Transverse colon (tissue), 4 donors: ENCODE measurements at regions not wholly inside any gene's neighbourhood (a gene's known extent, or its start where the extent isn't known, plus 50 kb on each side); places are given as distances from the start of the nearest gene placed in this dataset.

ENCODE experiments used
- DNase-seq: peaks from one replicate; pipeline ENCODE4 v3.0.0-alpha.2; 2019
- H3K27ac ChIP-seq, 4 donors: fragments of 200-600 bp; sonication (generic); 2 replicates each; pipeline ENCODE4 v1.5.1; 2016 to 2018; ENCODE audit warnings: inconsistent platforms in 4 of 4
- H3K27me3 ChIP-seq: fragments of 200-600 bp; sonication (generic); 2 replicates; pipeline ENCODE4 v1.5.1; 2017; ENCODE audit warnings: inconsistent platforms
- H3K36me3 ChIP-seq, 4 donors: fragments of 200-600 bp; sonication (generic); 2 replicates each; pipeline ENCODE4 v1.5.1; 2017 to 2019; ENCODE audit warnings: inconsistent platforms in 4 of 4
- H3K4me1 ChIP-seq, 4 donors: fragments of 200-600 bp; sonication (generic); 2 replicates each; pipeline ENCODE4 v1.5.1; 2017 to 2020; ENCODE audit warnings: inconsistent platforms in 4 of 4
- H3K4me3 ChIP-seq, 4 donors: fragments of 200-600 bp; sonication (generic); 1 replicate in 1 of 4; 2 replicates in 3 of 4; pipeline versions ENCODE4 v1.5.1 to v1.6.1; 2017 to 2019; ENCODE audit warnings: inconsistent platforms in 4 of 4
- H3K9me3 ChIP-seq, 2 donors: fragments of 200-600 bp; sonication (generic); 2 replicates each; pipeline ENCODE4 v1.5.1; 2017 to 2019; ENCODE audit warnings: inconsistent platforms in 2 of 2
- EP300 ChIP-seq: sonication (generic); formaldehyde crosslinking; IDR thresholded peaks from one replicate; pipeline ENCODE4 v1.6.1; 2017; ENCODE audit warnings: antibody characterized with exemption, low read depth
- POLR2A ChIP-seq: fragments of 450-650 bp; IDR thresholded peaks from one replicate; pipeline ENCODE4 v1.6.1; 2016; ENCODE audit warnings: antibody characterized with exemption, mild to moderate bottlenecking, moderate library complexity
- POLR2AphosphoS5 ChIP-seq, 3 donors: sonication (generic); formaldehyde crosslinking; IDR thresholded peaks; one replicate each; pipeline ENCODE4 v1.6.1; 2016; ENCODE audit warnings: antibody characterized with exemption in 3 of 3
- WGBS, 2 donors: methylation state at CpG; one replicate each; pipeline ENCODE4 v1.1.5; 2018; ENCODE audit warnings: low coverage in 1 of 2; 5-methylcytosine and 5-hydroxymethylcytosine counted together
- in situ Hi-C, 4 donors: fragments of 200-750 bp; cut with MboI; loops; one replicate each; pipeline versions ENCODE4 v1.15.0 to v1.15.1; 2017; ENCODE audit warnings: low sequenced_read_pairs in 3 of 4, low pct_ligation_motif_present in 1 of 4, low pct_unique_long_range_greater_than_20kb in 1 of 4
- intact Hi-C: fragments of 100-400 bp; cut with DNase I; formaldehyde crosslinking; loops from one replicate; pipeline ENCODE4 v1.15.1; 2023; ENCODE audit warnings: low total_unique reads
- TF ChIP-seq, protein P1 (sequence below), 5 experiments: fragments of 200-600 bp in 3 of 5; fragments of 450-650 bp in 2 of 5; sonication (generic) in 3 of 5; IDR thresholded peaks; 1 replicate in 2 of 5; 2 replicates in 3 of 5; pipeline ENCODE4 v1.5.1; 2016 to 2017; ENCODE audit warnings: antibody characterized with exemption in 5 of 5, inconsistent platforms in 3 of 5, mild to moderate bottlenecking in 2 of 5, moderate library complexity in 1 of 5

DNA sequence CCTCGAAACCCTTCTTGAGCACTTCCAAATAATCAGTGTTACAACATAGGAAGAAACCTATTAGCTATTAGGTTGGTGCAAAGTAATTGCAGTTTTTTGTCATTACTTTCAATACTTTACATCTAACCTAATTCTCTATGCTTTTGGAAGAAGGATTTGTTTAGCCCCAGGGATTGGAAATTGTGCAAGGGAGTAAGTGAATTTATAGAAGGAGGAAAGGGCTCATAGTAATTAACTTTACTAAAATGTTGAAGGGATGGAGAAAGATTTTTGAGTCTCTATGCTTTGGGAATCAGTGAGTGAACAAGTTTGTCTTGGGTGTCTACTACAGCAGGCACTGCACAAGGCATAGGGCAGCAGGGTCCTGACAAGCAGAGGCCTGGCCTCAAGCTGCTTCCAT lies 261.1 kb downstream of the EN1 start:
- in situ Hi-C loops, result no loop called here
- WGBS, 2 donors, result 81 to 100% methylated on average over 1 of the region's 1 CpG
- Histone ChIP-seq H3K36me3 (no peaks in the 10 kb centered on the region), H3K4me3 (no peak overlapping the region), H3K27ac (no peak overlapping the region), H3K9me3 (no peaks in the 10 kb centered on the region), H3K27me3 (no peaks in the 10 kb centered on the region), H3K4me1 (no peaks in the 10 kb centered on the region)
- TF ChIP-seq POLR2A, result no peak
- TF ChIP-seq, protein P1, sequence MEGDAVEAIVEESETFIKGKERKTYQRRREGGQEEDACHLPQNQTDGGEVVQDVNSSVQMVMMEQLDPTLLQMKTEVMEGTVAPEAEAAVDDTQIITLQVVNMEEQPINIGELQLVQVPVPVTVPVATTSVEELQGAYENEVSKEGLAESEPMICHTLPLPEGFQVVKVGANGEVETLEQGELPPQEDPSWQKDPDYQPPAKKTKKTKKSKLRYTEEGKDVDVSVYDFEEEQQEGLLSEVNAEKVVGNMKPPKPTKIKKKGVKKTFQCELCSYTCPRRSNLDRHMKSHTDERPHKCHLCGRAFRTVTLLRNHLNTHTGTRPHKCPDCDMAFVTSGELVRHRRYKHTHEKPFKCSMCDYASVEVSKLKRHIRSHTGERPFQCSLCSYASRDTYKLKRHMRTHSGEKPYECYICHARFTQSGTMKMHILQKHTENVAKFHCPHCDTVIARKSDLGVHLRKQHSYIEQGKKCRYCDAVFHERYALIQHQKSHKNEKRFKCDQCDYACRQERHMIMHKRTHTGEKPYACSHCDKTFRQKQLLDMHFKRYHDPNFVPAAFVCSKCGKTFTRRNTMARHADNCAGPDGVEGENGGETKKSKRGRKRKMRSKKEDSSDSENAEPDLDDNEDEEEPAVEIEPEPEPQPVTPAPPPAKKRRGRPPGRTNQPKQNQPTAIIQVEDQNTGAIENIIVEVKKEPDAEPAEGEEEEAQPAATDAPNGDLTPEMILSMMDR (IDR thresholded peaks at IDR 0.05), result no peak
- TF ChIP-seq EP300, result no peak
- TF ChIP-seq POLR2AphosphoS5 (IDR thresholded peaks at IDR 0.05), result no peak
- no peak for DNase-seq
- intact Hi-C loops, result no loop called here

DNA sequence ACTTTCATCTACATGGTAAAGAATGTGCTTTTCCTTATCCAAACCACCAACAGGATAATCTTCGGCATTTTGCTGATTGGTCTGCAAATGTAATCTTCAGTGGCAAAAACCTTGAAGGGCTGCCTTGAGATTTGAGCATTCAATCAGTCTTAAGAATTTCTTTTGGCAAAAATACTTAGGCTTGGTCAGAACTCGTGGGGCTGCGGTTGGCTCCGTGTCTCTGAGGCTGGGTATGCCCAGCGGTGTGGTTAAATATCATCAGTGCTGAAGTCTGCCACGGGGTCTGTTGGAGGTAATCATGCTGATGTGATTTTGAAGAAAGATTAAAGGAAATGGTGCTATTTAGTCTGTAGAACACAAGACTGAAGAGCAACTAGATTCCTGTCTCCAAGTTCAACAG lies 262.6 kb downstream of the EN1 start:
- Histone ChIP-seq H3K27me3 (no peaks in the 10 kb centered on the region), H3K27ac (no peak overlapping the region), H3K4me1 (no peaks in the 10 kb centered on the region), H3K36me3 (no peaks in the 10 kb centered on the region), H3K9me3 (no peaks in the 10 kb centered on the region), H3K4me3 (no peak overlapping the region)
- WGBS, 2 donors, result 78 to 100% methylated on average over 1 to 6 of the region's 6 CpGs
- TF ChIP-seq POLR2A, result no peak
- no peak for TF ChIP-seq POLR2AphosphoS5 (IDR thresholded peaks at IDR 0.05)
- TF ChIP-seq, protein P1 (IDR thresholded peaks at IDR 0.05), result no peak
- in situ Hi-C loops (no loop called here), intact Hi-C loops (no loop called here)
- no peak for DNase-seq

DNA sequence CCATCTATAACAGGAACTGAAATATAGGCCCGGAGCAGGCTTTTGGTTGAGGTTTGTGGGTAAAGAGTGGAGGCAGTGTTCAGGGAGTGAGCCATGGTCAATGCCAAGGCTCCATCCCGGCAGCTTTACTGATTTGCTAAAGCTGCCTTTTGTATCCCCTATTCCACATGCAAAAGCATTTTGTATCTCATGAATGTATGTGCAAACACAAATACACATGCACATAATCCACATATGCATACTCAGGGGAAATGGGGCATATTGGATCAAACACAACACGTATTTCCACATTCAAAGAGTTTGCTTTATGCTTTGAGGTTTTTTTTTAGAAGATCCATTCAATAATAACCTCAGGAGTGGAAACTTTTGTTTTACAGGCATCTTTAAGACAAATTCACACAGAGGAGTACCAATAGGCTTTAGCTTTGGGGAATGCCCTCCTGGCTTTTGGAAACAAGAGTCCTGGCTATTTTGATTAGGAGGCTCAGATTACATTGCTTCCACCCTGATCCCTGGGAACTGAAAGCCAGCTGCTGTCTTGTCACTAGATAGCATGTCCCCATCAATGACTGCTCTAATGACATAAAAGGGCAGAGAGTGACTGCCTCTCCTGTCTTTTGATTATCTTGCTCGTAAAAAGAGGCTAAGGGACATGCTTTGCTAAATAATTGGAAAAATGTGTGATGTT lies 263.2 kb downstream of the EN1 start:
- 64 to 78% methylated on average over 4 of the region's 4 CpGs for WGBS, 2 donors
- Histone ChIP-seq H3K4me3 (no peak overlapping the region), H3K27ac (no peak overlapping the region), H3K9me3 (no peaks in the 10 kb centered on the region), H3K4me1 (no peaks in the 10 kb centered on the region), H3K27me3 (no peaks in the 10 kb centered on the region), H3K36me3 (no peaks in the 10 kb centered on the region)
- no peak for DNase-seq
- in situ Hi-C loops, result no loop called here
- intact Hi-C loops, result no loop called here
- TF ChIP-seq POLR2AphosphoS5 (IDR thresholded peaks at IDR 0.05) (no peak), POLR2A (no peak), EP300 (no peak)
- TF ChIP-seq, protein P1 (IDR thresholded peaks at IDR 0.05), result no peak

DNA sequence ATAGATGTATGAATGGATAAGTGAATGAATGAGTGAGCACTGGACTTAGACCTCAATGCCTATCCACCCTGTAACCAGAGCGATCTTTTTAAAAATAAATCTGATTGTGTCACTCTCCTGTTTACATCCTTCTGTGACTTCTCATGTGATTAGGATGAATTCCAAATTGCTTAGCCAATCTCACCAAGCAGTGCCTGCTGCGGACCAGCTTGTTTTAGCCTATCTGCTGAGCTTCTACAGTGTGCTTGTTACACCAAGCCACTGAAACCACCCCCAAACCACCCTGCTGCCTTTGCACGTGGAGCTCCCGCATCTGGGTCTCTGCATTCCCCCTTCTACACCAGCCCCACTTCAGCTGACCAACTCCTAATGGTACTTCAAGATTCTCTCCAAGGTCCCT lies 265.4 kb downstream of the EN1 start:
- intact Hi-C loops (no loop called here), in situ Hi-C loops (no loop called here)
- Histone ChIP-seq H3K9me3 (no peaks in the 10 kb centered on the region), H3K4me1 (no peaks in the 10 kb centered on the region), H3K27ac (no peak overlapping the region), H3K27me3 (no peaks in the 10 kb centered on the region), H3K4me3 (no peak overlapping the region), H3K36me3 (no peaks in the 10 kb centered on the region)
- no peak for DNase-seq
- 85 to 87% methylated on average over 4 of the region's 4 CpGs for WGBS, 2 donors
- TF ChIP-seq POLR2AphosphoS5 (IDR thresholded peaks at IDR 0.05) (no peak), POLR2A (no peak), EP300 (no peak)
- TF ChIP-seq, protein P1 (IDR thresholded peaks at IDR 0.05), result no peak
